ENCODE measurements at regions not wholly inside any gene's neighbourhood (a gene's known extent, or its start where the extent isn't known, plus 50 kb on each side); places are given as distances from the start of the nearest gene placed in this dataset.

DNA sequence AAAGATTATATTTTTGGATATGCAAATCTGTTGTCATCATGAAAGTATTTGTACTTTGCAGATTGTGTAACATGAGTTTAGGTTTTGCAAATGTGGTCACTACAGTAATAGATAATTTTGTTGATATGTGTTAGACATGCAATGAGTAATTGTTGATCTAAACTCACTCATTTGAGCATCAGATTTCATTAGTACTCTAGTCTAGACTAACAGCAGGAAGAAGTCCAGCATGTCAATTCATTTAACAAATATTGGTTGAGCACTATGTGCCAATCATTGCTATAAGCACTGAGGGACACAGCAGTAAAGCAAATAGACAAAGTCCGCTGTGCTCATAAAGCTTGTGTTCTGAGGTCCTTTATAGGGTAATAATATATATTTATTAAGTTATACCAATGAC is 350.0 kb downstream of the USP25 start:
- no peak for DNase-seq
- Mint-ChIP-seq H3K4me1 (ENCODE audit: low read depth) (no peaks in the 10 kb centered on the region), H3K27me3 (ENCODE audit: low read depth) (no peaks in the 10 kb centered on the region), H3K36me3 (ENCODE audit: low read depth) (no peaks in the 10 kb centered on the region), H3K9me3 (no peaks in the 10 kb centered on the region), H3K27ac (no peak overlapping the region), H3K4me3 (no peak overlapping the region)
- CTCF ChIA-PET = interaction anchor here (1.0 kb wide), 1 partner anchor 253 kb away, joined by 3 read pairs; no protein-coding TSS in a partner anchor
- intact Hi-C loops (cut with micrococcal nuclease) = no loop called here

GRCh38 chr21:16081304-16081703 is 351.5 kb downstream of the USP25 start:
- no peak overlapping the region for H3K27ac Mint-ChIP-seq
- CTCF ChIA-PET = interaction anchor here (0.7 to 3.1 kb wide), 3 partner anchors 115 to 249 kb away, joined by 4 to 20 read pairs (median 7); no protein-coding TSS in a partner anchor

GRCh38 chr21:16082038-16082816 is 352.4 kb downstream of the USP25 start:
- H3K4me3 Mint-ChIP-seq = no peak overlapping the region
- no peaks in the 10 kb centered on the region for H3K4me1 Mint-ChIP-seq (ENCODE audit: low read depth)
- no peaks in the 10 kb centered on the region for H3K27me3 Mint-ChIP-seq (ENCODE audit: low read depth)
- no peaks in the 10 kb centered on the region for H3K36me3 Mint-ChIP-seq (ENCODE audit: low read depth)
- H3K27ac Mint-ChIP-seq = no peak overlapping the region
- CTCF ChIA-PET = interaction anchor here (0.6 to 3.1 kb wide), 8 partner anchors 10 to 1340 kb away, joined by 3 to 20 read pairs (median 4); no protein-coding TSS in a partner anchor
- no peaks in the 10 kb centered on the region for H3K9me3 Mint-ChIP-seq
- DNase-seq = no peak
- intact Hi-C loops (cut with micrococcal nuclease) = loop anchor here (1.0 kb wide), 1 partner anchor 248 kb away; no protein-coding TSS in a partner anchor

More at GRCh38 chr21:16081304-16081703, 351.5 kb downstream of the USP25 start:
- H3K36me3 Mint-ChIP-seq (ENCODE audit: low read depth) = no peaks in the 10 kb centered on the region
- no peaks in the 10 kb centered on the region for H3K27me3 Mint-ChIP-seq (ENCODE audit: low read depth)
- no peaks in the 10 kb centered on the region for H3K9me3 Mint-ChIP-seq
- no peak overlapping the region for H3K4me3 Mint-ChIP-seq
- intact Hi-C loops (cut with micrococcal nuclease) = no loop called here
- no peak for DNase-seq
- H3K4me1 Mint-ChIP-seq (ENCODE audit: low read depth) = no peaks in the 10 kb centered on the region

DNA sequence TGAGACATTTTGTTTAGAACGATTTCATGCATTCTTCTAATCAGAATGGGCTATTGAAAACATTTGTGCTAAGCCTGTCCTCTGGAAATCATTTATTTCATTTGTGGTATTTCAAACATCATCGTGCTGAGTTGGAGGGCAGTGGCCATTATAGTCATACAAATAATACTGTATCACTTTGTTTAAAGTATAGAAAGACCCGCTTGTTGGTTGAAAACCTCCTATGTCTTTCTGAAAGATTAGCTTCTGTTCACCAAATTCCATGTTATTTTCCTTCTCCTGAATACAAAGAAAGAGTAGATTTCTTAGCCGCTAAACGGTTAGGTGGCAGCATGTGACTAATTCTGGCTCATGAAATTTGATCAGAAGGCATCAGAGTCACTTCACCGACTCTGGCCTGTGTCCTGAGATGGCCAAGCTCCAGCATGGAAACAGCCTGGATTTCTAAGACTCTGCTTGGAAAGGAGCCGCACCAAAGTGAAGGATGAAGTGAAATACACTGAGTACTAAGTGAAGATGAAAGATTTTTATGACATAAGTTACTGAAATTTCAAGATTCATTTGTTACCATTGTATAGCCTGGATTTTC is 355.1 kb downstream of the USP25 start:
- no peaks in the 10 kb centered on the region for H3K27me3 Mint-ChIP-seq (ENCODE audit: low read depth)
- intact Hi-C loops (cut with micrococcal nuclease) = no loop called here
- CTCF ChIA-PET = interaction anchor here (0.7 kb wide), 1 partner anchor 245 kb away, joined by 4 read pairs; no protein-coding TSS in a partner anchor
- no peak overlapping the region for H3K27ac Mint-ChIP-seq
- DNase-seq = no peak
- H3K4me1 Mint-ChIP-seq (ENCODE audit: low read depth) = no peaks in the 10 kb centered on the region
- H3K4me3 Mint-ChIP-seq = no peak overlapping the region
- no peaks in the 10 kb centered on the region for H3K9me3 Mint-ChIP-seq
- H3K36me3 Mint-ChIP-seq (ENCODE audit: low read depth) = no peaks in the 10 kb centered on the region

DNA sequence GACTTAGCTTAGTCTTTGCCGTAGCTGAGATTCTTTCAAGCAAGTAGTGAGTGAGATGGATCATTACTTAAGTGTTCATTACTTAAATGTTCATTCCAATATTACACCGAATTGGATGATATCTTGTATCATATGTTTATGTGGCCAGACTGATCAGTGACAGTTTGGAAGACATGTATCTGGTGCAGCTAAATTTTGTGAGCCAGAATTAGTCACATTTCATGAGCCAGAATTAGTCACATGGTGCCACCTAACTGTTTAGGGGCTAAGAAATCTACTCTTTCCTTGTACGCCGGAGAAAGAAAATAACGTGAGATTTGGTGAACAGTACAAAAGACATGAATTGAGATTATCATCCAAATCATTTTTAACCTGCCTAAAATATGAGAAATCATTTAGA is 355.6 kb downstream of the USP25 start:
- no peaks in the 10 kb centered on the region for H3K4me1 Mint-ChIP-seq (ENCODE audit: low read depth)
- no peaks in the 10 kb centered on the region for H3K27me3 Mint-ChIP-seq (ENCODE audit: low read depth)
- no peaks in the 10 kb centered on the region for H3K9me3 Mint-ChIP-seq
- H3K27ac Mint-ChIP-seq = no peak overlapping the region
- H3K4me3 Mint-ChIP-seq = no peak overlapping the region
- DNase-seq = no peak
- H3K36me3 Mint-ChIP-seq (ENCODE audit: low read depth) = no peaks in the 10 kb centered on the region
- CTCF ChIA-PET = interaction anchor here (0.7 kb wide), 1 partner anchor 245 kb away, joined by 4 read pairs; no protein-coding TSS in a partner anchor
- intact Hi-C loops (cut with micrococcal nuclease) = no loop called here

GRCh38 chr21:16086121-16086520 is 356.3 kb downstream of the USP25 start:
- H3K27me3 Mint-ChIP-seq (ENCODE audit: low read depth) = no peaks in the 10 kb centered on the region
- H3K27ac Mint-ChIP-seq = no peak overlapping the region
- no peaks in the 10 kb centered on the region for H3K36me3 Mint-ChIP-seq (ENCODE audit: low read depth)
- H3K4me1 Mint-ChIP-seq (ENCODE audit: low read depth) = no peaks in the 10 kb centered on the region
- no peak for DNase-seq
- H3K9me3 Mint-ChIP-seq = no peaks in the 10 kb centered on the region
- CTCF ChIA-PET = interaction anchor here (0.6 kb wide), 1 partner anchor 208 kb away, joined by 3 read pairs; no protein-coding TSS in a partner anchor
- no peak overlapping the region for H3K4me3 Mint-ChIP-seq
- intact Hi-C loops (cut with micrococcal nuclease) = no loop called here

GRCh38 chr21:16086936-16087335 is 357.2 kb downstream of the USP25 start:
- H3K4me1 Mint-ChIP-seq (ENCODE audit: low read depth) = no peaks in the 10 kb centered on the region
- intact Hi-C loops (cut with micrococcal nuclease) = no loop called here
- no peaks in the 10 kb centered on the region for H3K9me3 Mint-ChIP-seq
- H3K4me3 Mint-ChIP-seq = no peak overlapping the region
- no peak overlapping the region for H3K27ac Mint-ChIP-seq
- DNase-seq = no peak
- CTCF ChIA-PET = no interaction called here
- H3K36me3 Mint-ChIP-seq (ENCODE audit: low read depth) = no peaks in the 10 kb centered on the region
- no peaks in the 10 kb centered on the region for H3K27me3 Mint-ChIP-seq (ENCODE audit: low read depth)

DNA sequence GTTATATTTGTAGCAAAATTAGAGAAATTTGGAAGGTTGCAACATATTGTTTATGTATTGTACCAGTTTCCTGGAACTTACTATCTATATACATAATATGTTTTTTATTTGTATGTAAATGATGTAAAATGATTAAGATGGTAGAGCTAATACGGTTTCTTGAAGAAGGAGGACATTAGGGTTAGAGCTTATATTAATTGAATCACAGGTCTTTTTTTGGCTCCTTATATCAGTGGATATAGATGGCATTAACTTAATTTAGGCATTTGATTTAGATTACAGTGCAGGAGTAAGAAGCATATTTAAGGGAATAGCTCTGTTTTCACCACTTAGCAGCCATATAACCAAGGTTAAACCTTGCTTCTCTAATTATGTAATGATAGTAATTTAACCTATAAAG is 357.7 kb downstream of the USP25 start:
- Mint-ChIP-seq H3K9me3 (no peaks in the 10 kb centered on the region), H3K4me1 (ENCODE audit: low read depth) (no peaks in the 10 kb centered on the region), H3K36me3 (ENCODE audit: low read depth) (no peaks in the 10 kb centered on the region), H3K4me3 (no peak overlapping the region), H3K27ac (no peak overlapping the region), H3K27me3 (ENCODE audit: low read depth) (no peaks in the 10 kb centered on the region)
- intact Hi-C loops (cut with micrococcal nuclease) = no loop called here
- CTCF ChIA-PET = interaction anchor here (1.3 to 1.5 kb wide), 2 partner anchors 9 to 243 kb away, joined by 3 to 5 read pairs; no protein-coding TSS in a partner anchor
- no peak for DNase-seq

DNA sequence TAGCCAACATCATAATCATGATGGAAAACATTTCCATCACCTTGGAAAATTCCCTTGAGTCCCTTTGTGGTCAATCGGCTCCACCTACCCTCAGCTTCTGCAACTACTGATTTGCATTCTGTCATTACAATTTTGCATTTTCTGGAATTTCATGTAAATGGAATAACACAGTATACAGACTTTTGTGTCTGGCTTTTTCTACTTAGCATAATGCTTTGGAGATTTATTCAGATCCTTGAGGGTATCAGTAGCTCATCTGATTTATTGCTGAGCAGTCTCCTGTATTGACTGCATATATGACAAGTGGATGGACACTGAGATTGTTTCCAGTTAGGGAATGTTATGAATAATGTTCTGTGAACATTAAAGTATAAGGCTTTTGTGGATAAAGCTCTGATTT is 358.3 kb downstream of the USP25 start:
- CTCF ChIA-PET = interaction anchor here (1.3 to 1.5 kb wide), 2 partner anchors 9 to 242 kb away, joined by 3 to 5 read pairs; no protein-coding TSS in a partner anchor

DNA sequence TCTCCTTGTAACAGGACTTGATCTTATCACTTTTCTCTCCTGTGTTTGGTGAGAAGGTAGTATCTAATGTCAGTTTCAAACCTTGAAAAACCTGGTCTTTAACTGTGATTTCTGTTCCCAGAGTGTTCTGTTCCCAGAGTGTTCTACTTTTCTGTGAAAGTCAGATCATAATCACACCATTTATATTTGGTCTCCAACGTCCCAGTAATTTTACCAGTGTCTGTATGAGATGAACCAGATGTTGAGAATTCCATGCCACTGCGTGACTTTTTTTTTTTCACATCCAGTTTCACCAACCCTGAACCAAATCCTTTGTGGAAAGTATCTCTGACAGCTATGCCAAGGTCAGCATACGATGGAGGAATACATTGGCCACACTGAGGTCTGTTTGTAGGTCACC is 365.2 kb downstream of the USP25 start:
- Mint-ChIP-seq H3K27ac (no peak overlapping the region), H3K27me3 (ENCODE audit: low read depth) (no peaks in the 10 kb centered on the region), H3K36me3 (ENCODE audit: low read depth) (no peaks in the 10 kb centered on the region), H3K4me3 (no peak overlapping the region), H3K9me3 (no peaks in the 10 kb centered on the region), H3K4me1 (ENCODE audit: low read depth) (no peaks in the 10 kb centered on the region)
- intact Hi-C loops (cut with micrococcal nuclease) = no loop called here
- CTCF ChIA-PET = no interaction called here
- no peak for DNase-seq

More for the DNA sequence above, 358.3 kb downstream of the USP25 start:
- DNase-seq = no peak
- H3K9me3 Mint-ChIP-seq = no peaks in the 10 kb centered on the region
- H3K36me3 Mint-ChIP-seq (ENCODE audit: low read depth) = no peaks in the 10 kb centered on the region
- intact Hi-C loops (cut with micrococcal nuclease) = no loop called here
- H3K4me1 Mint-ChIP-seq (ENCODE audit: low read depth) = no peaks in the 10 kb centered on the region
- H3K4me3 Mint-ChIP-seq = no peak overlapping the region
- H3K27me3 Mint-ChIP-seq (ENCODE audit: low read depth) = no peaks in the 10 kb centered on the region
- H3K27ac Mint-ChIP-seq = no peak overlapping the region

- H3K27ac Mint-ChIP-seq = no peak overlapping the region
- DNase-seq = no peak
- no peaks in the 10 kb centered on the region for H3K36me3 Mint-ChIP-seq (ENCODE audit: low read depth)
- H3K4me1 Mint-ChIP-seq (ENCODE audit: low read depth) = no peaks in the 10 kb centered on the region
- H3K4me3 Mint-ChIP-seq = no peak overlapping the region
- intact Hi-C loops (cut with micrococcal nuclease) = no loop called here
- CTCF ChIA-PET = interaction anchor here (0.9 to 1.1 kb wide), 3 partner anchors 9 to 14 kb away, joined by 3 read pairs; no protein-coding TSS in a partner anchor
- no peaks in the 10 kb centered on the region for H3K27me3 Mint-ChIP-seq (ENCODE audit: low read depth)
- H3K9me3 Mint-ChIP-seq = no peaks in the 10 kb centered on the region
Measured at GRCh38 chr21:16096988-16097387, 367.2 kb downstream of the USP25 start.

DNA sequence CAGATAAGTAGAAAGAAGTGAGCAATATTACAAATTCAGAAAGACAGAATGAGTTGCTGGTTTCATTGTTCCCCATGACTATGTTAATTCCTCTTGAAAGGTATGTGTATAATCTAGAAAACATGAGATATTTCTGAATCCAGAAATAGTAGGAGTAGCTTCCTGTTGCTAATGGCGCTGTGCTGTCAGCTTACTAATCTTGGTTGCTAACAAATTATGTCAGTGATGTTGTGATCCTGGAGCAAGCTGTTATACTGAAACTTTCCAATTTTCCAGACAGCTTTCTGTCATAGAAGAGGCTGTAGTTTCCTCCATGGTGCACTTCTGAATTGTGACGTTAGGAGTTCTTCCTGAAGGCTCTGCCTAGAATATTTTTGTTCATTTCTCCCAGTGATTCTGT is 372.3 kb downstream of the USP25 start:
- no peaks in the 10 kb centered on the region for H3K36me3 Mint-ChIP-seq (ENCODE audit: low read depth)
- DNase-seq = no peak
- H3K4me1 Mint-ChIP-seq (ENCODE audit: low read depth) = no peaks in the 10 kb centered on the region
- H3K27ac Mint-ChIP-seq = no peak overlapping the region
- peaks cover 2% of the 10 kb centered on the region for H3K27me3 Mint-ChIP-seq (ENCODE audit: low read depth)
- H3K9me3 Mint-ChIP-seq = no peaks in the 10 kb centered on the region
- no peak overlapping the region for H3K4me3 Mint-ChIP-seq
- intact Hi-C loops (cut with micrococcal nuclease) = no loop called here
- CTCF ChIA-PET = interaction anchor here (0.6 kb wide), 1 partner anchor 1108 kb away, joined by 3 read pairs; no protein-coding TSS in a partner anchor
